ENCODE measurements at regions not wholly inside any gene's neighbourhood (a gene's known extent, or its start where the extent isn't known, plus 50 kb on each side); places are given as distances from the start of the nearest gene placed in this dataset.

- no peak for DNase-seq
Measured at GRCh38 chr22:48049116-48049515, 1286.7 kb downstream of the TBC1D22A start.

DNA sequence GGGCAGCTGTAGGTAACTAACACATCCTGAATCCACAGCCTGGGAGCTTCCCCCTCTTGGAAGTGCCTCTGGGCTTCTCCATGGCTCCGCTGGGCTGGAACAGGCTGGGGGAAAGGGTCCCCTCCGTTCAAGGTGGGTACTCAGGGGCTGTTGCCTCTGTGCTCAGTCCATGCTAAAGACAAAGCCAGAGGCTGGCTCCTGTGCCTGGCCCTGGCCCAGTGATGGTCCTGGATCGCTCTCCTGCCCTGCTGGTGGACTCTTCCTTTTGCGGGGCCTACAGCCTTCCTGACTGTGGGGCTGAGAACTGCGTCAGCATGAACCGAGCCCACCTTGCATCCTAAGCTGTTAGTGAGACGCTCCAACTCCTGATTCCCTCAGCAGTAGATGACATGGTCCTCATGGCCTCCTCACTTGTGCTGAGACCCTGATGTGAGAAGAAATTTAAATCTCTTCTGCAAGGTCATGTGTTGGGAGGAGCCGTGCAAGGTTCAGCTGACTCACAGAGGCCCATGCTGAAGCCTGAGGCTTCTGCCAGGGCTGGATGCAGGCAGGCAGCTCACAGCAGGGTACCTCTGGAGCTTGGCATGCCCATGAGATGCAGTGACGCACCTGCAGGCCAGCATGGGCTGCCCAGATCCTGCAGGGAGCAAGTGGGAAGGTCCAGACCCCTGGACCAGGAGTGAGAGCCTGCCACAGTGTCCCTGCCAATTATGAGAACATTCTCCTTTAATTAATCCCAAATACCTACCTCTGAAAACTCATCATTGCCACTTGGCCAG, 1285.5 kb downstream of the TBC1D22A start:
- no peak for DNase-seq

- DNase-seq, result no peak
Measured at GRCh38 chr22:48045369-48045768, 1282.9 kb downstream of the TBC1D22A start.

- no peak for DNase-seq
Measured at GRCh38 chr22:48044487-48045060, 1282.1 kb downstream of the TBC1D22A start.

- no peak for DNase-seq
Measured at GRCh38 chr22:48043581-48043980, 1281.1 kb downstream of the TBC1D22A start.

DNA sequence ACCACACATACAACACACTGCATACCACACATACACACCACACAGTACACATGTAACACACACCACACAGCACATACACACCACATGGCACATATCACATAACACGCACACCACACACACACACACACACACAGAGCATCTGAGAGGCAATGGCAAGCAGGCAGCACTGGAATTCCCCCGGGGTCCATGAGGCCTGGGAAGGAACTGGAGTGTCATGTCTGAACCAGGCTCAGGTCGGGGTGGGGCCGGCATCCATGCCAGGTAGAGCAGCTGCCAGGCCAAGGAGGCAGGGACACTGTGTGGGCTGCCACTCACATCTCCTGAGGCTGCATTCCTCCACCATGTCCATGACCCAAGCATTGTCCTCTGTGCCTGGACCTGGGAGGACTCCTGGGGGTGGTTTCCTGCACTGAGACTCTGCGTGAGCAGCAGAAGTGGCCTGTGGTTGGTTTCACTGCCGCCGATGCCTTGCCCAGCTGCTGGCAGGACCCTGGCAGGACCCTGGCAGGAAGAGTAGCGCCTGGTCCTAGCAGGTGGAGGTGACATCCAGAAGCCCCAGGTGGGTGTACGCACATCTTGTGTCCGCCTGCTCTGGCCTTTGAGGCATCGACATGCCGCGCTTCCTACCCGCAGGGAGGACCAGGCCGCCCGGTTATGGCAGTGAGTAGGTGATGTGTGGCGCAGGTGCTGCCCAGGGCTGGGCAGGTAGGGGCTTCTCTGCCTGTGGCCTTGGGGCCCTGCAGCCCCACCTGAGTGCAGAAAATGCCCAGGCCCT, 1280.4 kb downstream of the TBC1D22A start:
- DNase-seq, result no peak

- DNase-seq, result no peak
Measured at GRCh38 chr22:48039326-48039725, 1276.9 kb downstream of the TBC1D22A start.

DNA sequence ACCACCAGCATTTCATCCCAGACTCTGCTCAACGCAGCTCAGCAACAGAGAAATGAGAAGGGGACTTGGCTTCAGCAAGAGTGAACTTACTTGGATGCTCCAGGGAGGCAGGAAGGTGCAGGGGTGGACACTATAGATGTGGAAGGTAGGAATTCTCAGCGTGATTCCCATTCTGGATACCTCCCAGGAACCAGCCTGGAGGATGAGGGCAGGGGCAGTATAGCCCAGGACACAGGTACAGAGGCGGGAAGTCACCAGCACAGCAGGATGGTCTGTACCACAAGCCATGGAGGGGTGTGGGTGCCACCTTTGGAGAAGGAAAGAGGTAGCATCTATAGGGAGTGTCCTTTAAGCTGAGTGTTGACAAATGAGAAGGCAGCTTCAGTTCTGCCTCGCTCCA, 1275.2 kb downstream of the TBC1D22A start:
- DNase-seq, result no peak

- no peak for DNase-seq
Measured at GRCh38 chr22:48035897-48036296, 1273.4 kb downstream of the TBC1D22A start.

DNA sequence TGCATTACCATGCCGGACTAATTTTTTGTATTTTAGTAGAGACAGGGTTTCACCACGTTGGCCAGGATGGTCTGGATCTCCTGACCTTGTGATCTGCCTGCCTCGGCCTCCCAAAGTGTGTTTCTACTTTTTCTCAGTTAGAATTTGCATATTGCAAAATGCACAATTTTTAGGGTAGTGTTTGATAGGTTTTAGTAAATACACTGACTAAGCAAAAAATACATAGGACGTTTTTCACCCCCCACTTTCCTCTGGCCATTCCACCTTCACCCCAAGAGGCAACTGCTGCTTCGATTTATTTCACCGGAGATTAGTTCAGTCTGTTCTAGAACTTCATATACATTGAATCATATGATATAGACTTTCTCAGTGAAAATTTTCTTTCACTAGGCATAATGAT, 1269.1 kb downstream of the TBC1D22A start:
- DNase-seq, result no peak

GRCh38 chr22:48025096-48025495, 1262.6 kb downstream of the TBC1D22A start:
- DNase-seq, result no peak

GRCh38 chr22:48021991-48022401, 1259.5 kb downstream of the TBC1D22A start:
- DNase-seq, result no peak

DNA sequence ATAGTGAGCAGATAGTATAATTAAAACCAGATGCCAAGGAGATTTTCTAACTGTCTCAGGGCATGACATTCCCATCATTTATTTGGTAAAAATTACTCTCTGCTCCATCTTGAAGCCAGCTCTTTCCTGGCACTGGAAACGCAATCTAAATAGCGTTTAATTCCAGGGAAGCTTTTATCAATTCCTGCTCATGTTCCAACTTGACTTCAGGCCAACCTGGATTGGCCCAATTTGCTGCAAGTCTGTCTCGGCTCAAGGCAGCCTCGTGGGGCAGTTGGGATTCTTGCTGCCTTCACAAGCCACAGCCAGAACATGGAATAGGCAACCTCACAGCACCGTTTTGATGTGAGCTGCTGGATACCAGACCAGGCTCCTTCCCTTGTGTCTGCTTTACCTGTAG, 1255.9 kb downstream of the TBC1D22A start:
- DNase-seq, result no peak

GRCh38 chr22:48015701-48016100, 1253.3 kb downstream of the TBC1D22A start:
- no peak for DNase-seq

GRCh38 chr22:48004936-48005335, 1242.5 kb downstream of the TBC1D22A start:
- no peak for DNase-seq

GRCh38 chr22:48004038-48004437, 1241.6 kb downstream of the TBC1D22A start:
- no peak for DNase-seq

GRCh38 chr22:48001101-48001500, 1238.7 kb downstream of the TBC1D22A start:
- DNase-seq, result no peak

DNA sequence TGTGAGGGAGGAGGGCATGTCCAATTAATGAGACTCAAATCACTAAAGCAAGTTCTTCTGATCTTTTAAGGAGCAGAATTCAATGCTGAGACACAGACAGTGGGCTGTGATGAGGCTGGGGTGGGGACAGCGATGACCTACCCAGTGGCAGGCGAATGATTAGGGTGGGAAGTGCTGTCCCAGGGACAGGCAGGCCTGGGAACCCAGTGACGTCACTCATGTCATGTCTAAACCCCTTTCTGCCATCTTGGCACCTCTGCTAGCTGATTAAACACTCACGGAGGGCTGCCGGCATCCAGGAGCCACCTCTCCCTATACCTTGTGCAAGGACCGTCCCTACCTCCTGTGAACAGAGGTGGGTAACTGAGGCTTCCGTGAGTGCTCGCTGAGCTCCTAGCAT, 1235.2 kb downstream of the TBC1D22A start:
- DNase-seq, result no peak

DNA sequence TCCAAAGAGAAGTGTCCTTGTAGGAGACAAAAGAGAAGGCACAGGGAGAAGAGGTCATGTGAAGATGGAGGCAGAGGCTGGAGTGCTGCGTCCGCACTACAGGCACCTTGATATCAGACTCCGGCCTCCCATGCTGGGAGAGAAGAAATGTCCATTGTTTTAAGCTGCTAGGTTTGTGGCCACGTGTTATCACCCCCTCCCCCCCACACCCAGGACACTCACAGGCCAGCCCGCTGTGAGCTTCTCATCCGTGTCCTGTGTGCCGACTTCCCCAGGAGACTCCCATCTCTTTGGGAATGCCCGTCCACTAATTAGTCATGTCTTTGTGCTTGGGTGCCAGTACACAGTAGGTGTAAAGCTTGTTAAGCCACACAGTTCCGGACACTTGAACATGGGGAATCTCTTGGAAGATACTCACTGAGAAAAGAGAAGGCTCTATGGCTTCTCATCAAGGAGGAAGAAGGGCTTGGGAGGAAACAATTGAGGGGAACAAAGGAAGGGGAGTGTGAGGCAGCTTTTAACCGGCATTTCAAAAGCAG, 1234.7 kb downstream of the TBC1D22A start:
- no peak for DNase-seq

- no peak for DNase-seq
Measured at GRCh38 chr22:47996446-47996857, 1234.0 kb downstream of the TBC1D22A start.

- no peak for DNase-seq
Measured at GRCh38 chr22:47995718-47996117, 1233.3 kb downstream of the TBC1D22A start.

GRCh38 chr22:47995264-47995627, 1232.8 kb downstream of the TBC1D22A start:
- DNase-seq, result no peak

GRCh38 chr22:47994601-47995263, 1232.3 kb downstream of the TBC1D22A start:
- no peak for DNase-seq

All from bone marrow (tissue), 2 donors.